ENCODE measurements at regions not wholly inside any gene's neighbourhood (a gene's known extent, or its start where the extent isn't known, plus 50 kb on each side); places are given as distances from the start of the nearest gene placed in this dataset.

DNA sequence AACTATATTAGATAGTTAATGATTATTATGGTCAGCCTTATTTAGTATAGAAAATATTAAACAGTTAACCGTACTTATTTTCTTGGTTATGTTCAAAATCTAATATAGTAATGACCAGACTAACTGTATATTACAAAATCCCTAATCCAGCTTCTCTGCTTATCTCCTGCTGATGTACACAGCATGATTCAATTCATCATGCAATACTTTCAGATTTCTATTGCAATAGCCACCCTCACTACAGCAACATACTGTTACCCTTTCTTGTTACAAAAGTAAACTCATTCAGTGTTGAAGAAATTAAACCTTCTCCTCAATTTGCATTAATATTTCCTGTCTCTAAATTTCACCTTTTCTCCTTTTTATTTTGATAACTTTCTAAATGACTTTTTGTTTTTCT lies 1375.0 kb upstream of the NUDT12 start:
- TF ChIP-seq EP300 (IDR thresholded peaks at IDR 0.05; ENCODE audit: borderline replicate concordance in 1 of 2, low read depth in 1 of 2, low read length in 1 of 2) (no peak), RCOR1 (IDR thresholded peaks at IDR 0.05; ENCODE audit: low read length) (no peak), POLR2AphosphoS5 (IDR thresholded peaks at IDR 0.05; ENCODE audit: low read depth, low read length) (no peak), ELF1 (IDR thresholded peaks at IDR 0.05) (no peak), SMC3 (IDR thresholded peaks at IDR 0.05; ENCODE audit: low read depth, low read length) (no peak), CHD2 (IDR thresholded peaks at IDR 0.05; ENCODE audit: low read length, partially characterized antibody) (no peak), GATA2 (CRISPR knock-in tag; IDR thresholded peaks at IDR 0.05) (no peak), GABPA (IDR thresholded peaks at IDR 0.05; ENCODE audit: low read depth) (no peak), MEF2A (IDR thresholded peaks at IDR 0.05; ENCODE audit: borderline replicate concordance, low read depth) (no peak)
- TF ChIP-seq, protein P1, sequence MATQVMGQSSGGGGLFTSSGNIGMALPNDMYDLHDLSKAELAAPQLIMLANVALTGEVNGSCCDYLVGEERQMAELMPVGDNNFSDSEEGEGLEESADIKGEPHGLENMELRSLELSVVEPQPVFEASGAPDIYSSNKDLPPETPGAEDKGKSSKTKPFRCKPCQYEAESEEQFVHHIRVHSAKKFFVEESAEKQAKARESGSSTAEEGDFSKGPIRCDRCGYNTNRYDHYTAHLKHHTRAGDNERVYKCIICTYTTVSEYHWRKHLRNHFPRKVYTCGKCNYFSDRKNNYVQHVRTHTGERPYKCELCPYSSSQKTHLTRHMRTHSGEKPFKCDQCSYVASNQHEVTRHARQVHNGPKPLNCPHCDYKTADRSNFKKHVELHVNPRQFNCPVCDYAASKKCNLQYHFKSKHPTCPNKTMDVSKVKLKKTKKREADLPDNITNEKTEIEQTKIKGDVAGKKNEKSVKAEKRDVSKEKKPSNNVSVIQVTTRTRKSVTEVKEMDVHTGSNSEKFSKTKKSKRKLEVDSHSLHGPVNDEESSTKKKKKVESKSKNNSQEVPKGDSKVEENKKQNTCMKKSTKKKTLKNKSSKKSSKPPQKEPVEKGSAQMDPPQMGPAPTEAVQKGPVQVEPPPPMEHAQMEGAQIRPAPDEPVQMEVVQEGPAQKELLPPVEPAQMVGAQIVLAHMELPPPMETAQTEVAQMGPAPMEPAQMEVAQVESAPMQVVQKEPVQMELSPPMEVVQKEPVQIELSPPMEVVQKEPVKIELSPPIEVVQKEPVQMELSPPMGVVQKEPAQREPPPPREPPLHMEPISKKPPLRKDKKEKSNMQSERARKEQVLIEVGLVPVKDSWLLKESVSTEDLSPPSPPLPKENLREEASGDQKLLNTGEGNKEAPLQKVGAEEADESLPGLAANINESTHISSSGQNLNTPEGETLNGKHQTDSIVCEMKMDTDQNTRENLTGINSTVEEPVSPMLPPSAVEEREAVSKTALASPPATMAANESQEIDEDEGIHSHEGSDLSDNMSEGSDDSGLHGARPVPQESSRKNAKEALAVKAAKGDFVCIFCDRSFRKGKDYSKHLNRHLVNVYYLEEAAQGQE (IDR thresholded peaks at IDR 0.05; ENCODE audit: low read depth, low read length) = no peak
- TF ChIP-seq, protein P2, sequence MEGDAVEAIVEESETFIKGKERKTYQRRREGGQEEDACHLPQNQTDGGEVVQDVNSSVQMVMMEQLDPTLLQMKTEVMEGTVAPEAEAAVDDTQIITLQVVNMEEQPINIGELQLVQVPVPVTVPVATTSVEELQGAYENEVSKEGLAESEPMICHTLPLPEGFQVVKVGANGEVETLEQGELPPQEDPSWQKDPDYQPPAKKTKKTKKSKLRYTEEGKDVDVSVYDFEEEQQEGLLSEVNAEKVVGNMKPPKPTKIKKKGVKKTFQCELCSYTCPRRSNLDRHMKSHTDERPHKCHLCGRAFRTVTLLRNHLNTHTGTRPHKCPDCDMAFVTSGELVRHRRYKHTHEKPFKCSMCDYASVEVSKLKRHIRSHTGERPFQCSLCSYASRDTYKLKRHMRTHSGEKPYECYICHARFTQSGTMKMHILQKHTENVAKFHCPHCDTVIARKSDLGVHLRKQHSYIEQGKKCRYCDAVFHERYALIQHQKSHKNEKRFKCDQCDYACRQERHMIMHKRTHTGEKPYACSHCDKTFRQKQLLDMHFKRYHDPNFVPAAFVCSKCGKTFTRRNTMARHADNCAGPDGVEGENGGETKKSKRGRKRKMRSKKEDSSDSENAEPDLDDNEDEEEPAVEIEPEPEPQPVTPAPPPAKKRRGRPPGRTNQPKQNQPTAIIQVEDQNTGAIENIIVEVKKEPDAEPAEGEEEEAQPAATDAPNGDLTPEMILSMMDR (IDR thresholded peaks at IDR 0.05) = no peak
- TF ChIP-seq, protein P3, sequence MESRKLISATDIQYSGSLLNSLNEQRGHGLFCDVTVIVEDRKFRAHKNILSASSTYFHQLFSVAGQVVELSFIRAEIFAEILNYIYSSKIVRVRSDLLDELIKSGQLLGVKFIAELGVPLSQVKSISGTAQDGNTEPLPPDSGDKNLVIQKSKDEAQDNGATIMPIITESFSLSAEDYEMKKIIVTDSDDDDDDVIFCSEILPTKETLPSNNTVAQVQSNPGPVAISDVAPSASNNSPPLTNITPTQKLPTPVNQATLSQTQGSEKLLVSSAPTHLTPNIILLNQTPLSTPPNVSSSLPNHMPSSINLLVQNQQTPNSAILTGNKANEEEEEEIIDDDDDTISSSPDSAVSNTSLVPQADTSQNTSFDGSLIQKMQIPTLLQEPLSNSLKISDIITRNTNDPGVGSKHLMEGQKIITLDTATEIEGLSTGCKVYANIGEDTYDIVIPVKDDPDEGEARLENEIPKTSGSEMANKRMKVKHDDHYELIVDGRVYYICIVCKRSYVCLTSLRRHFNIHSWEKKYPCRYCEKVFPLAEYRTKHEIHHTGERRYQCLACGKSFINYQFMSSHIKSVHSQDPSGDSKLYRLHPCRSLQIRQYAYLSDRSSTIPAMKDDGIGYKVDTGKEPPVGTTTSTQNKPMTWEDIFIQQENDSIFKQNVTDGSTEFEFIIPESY (IDR thresholded peaks at IDR 0.05; ENCODE audit: borderline replicate concordance, low read depth) = no peak
